AG04450 (cell line): ENCODE measurements at regions not wholly inside any gene's neighbourhood (a gene's known extent, or its start where the extent isn't known, plus 50 kb on each side); places are given as distances from the start of the nearest gene placed in this dataset.

Experiments
- CTCF ChIA-PET: fragments of 300-600, 350-600 bp; formaldehyde crosslinking; extraction: SDS; loops from one replicate; lab custom pipeline; 2022; ENCODE audit warnings: antibody characterized with exemption, inconsistent platforms; lab: Charles Lee
- POLR2A ChIA-PET: fragments of 350-600 bp; formaldehyde crosslinking; extraction: SDS; loops from one replicate; lab custom pipeline; 2021; ENCODE audit warnings: antibody characterized with exemption, inconsistent platforms; lab: Yijun Ruan, JAX
- DNase-seq: peaks from one replicate; pipeline ENCODE4 v3.0.0-alpha.2; 2011; ENCODE audit warnings: low read depth, low spot score
- H3K27ac ChIP-seq: one replicate; pipeline ENCODE4 v1.5.1; 2012; ENCODE audit warnings: low read depth, low read length, control low read depth
- H3K27me3 ChIP-seq: one replicate; pipeline ENCODE4 v1.6.0; 2012; ENCODE audit warnings: low read length; ENCODE audit not compliant: control insufficient read depth, insufficient read depth
- H3K4me3 ChIP-seq: 2 replicates; pipeline ENCODE4 v1.5.1; 2011; ENCODE audit warnings: mild to moderate bottlenecking, low read depth, low read length, control low read depth
- H3K9me3 ChIP-seq: 2 replicates; pipeline ENCODE4 v1.5.1; 2012; ENCODE audit warnings: low read length; ENCODE audit not compliant: control insufficient read depth, insufficient read depth
- TF ChIP-seq, protein P1 (sequence below): IDR thresholded peaks from 2 replicates; pipeline ENCODE4 v1.5.1; 2011; ENCODE audit warnings: low read depth, low read length, control low read depth, inconsistent platforms

DNA sequence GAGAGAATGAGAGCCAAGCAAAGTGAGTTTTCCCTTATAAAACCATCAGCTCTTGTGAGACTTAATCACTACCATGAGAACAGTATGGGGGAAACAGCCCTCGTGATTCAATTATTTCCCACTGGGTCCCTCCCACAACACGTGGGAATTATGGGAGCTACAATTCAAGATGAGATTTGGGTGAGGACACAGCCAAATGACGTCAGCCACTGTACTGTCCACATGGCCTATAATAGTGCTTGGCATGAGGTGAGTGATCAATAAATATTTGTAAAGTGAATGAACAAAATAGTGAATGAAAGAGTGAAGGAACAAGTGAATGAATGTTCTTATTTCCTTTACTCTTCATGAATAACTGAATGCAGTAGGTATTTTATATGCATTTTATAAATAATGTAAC lies 199.1 kb upstream of the GOT2 start:
- TF ChIP-seq, protein P1, sequence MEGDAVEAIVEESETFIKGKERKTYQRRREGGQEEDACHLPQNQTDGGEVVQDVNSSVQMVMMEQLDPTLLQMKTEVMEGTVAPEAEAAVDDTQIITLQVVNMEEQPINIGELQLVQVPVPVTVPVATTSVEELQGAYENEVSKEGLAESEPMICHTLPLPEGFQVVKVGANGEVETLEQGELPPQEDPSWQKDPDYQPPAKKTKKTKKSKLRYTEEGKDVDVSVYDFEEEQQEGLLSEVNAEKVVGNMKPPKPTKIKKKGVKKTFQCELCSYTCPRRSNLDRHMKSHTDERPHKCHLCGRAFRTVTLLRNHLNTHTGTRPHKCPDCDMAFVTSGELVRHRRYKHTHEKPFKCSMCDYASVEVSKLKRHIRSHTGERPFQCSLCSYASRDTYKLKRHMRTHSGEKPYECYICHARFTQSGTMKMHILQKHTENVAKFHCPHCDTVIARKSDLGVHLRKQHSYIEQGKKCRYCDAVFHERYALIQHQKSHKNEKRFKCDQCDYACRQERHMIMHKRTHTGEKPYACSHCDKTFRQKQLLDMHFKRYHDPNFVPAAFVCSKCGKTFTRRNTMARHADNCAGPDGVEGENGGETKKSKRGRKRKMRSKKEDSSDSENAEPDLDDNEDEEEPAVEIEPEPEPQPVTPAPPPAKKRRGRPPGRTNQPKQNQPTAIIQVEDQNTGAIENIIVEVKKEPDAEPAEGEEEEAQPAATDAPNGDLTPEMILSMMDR, result no peak
- H3K27me3 ChIP-seq, result no peaks in the 10 kb centered on the region
- DNase-seq, result no peak
- POLR2A ChIA-PET, result no interaction called here
- CTCF ChIA-PET, result no interaction called here
- no peak overlapping the region for H3K27ac ChIP-seq
- no peaks in the 10 kb centered on the region for H3K9me3 ChIP-seq
- no peak overlapping the region for H3K4me3 ChIP-seq

DNA sequence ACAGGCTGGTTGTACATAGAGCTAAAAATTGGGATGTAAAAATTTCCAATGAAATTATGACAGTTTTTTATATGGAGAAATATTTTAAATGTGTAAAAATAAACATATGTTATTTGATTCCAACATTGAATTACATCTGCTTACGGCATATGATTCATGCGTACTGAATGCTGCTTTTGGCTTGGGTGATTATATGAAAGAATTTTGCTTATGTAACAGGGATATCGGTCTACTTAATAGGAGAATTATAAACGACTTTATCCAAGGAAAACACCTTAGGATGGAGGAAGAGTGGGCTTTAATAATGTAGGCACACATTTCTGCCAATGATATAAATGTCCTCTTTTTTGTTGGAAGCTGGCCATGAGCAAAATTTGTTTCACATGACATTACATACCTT lies 197.3 kb upstream of the GOT2 start:
- ChIA-PET POLR2A (no interaction called here), CTCF (no interaction called here)
- TF ChIP-seq, protein P1, result no peak
- DNase-seq, result no peak
- Histone ChIP-seq H3K27me3 (no peaks in the 10 kb centered on the region), H3K4me3 (no peak overlapping the region), H3K27ac (no peak overlapping the region), H3K9me3 (no peaks in the 10 kb centered on the region)

DNA sequence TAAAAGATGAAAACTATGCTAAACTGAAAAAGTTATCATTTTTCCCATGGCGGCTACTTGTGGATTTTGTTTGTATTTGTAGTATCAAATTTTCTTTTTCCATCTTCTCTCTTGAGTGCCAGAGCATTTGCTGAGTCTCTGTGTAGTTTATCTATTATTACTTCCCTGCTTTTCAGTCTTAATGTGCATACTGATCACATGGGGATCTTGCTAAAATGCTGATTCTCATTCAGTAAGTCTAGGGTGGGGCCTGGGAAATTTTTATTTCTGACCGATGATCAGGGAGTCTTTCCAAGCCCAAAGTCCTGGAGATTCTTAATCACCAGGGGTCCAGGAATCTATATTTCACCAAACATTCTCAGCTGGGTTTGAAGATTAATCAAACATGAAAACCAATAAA lies 189.0 kb upstream of the GOT2 start:
- TF ChIP-seq, protein P1, result no peak
- Histone ChIP-seq H3K27ac (no peak overlapping the region), H3K9me3 (peaks cover 4% of the 10 kb centered on the region; the same call in 1 of the 2 replicates), H3K27me3 (no peaks in the 10 kb centered on the region), H3K4me3 (no peak overlapping the region)
- ChIA-PET CTCF (no interaction called here), POLR2A (interaction anchor here (0.6 kb wide), 1 partner anchor 20 kb away, joined by 3 read pairs; no protein-coding TSS in a partner anchor)
- DNase-seq, result no peak

DNA sequence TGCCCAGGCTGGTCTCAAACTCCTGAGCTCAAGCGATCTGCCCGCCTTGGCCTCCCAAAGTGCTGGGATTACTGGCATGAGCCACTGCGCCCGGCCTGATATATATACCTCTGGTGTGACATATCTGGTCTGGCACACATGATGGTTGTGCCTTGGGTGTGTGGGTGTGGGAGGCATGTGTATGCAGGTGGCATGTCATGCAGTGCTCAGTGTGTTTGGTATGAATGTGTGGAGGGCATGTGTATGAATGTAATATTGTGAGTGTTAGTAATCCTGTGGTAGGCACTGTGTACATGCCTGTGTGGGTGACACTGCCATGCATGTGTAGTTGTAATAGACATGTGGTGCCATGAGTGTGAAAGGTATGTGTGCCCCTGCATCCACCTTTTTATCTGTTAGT lies 179.3 kb upstream of the GOT2 start:
- ChIA-PET CTCF (no interaction called here), POLR2A (no interaction called here)
- TF ChIP-seq, protein P1, result no peak
- H3K27ac ChIP-seq, result no peak overlapping the region
- no peak overlapping the region for H3K4me3 ChIP-seq
- no peak for DNase-seq
- H3K27me3 ChIP-seq, result no peaks in the 10 kb centered on the region
- H3K9me3 ChIP-seq, result no peaks in the 10 kb centered on the region

DNA sequence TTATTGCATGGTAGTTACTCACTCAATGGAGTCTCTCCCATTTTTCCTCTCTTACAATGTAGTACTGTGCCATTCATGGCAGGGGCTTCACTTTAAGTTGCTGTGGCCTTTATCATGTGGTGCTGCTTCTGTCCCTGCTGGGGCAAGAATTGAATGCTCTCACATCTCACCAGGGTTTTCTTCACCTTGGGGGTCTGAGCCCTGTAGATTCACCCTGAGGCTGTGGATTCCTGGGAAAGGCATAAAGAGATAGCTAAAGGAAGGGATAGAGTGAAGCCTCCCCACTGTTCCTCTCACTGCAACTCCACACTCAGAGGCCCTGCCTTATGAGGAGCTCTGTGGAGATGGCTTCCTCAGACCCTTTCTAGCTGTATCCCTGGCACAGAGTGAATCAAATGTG lies 178.5 kb upstream of the GOT2 start:
- H3K27me3 ChIP-seq, result no peaks in the 10 kb centered on the region
- no peaks in the 10 kb centered on the region for H3K9me3 ChIP-seq
- H3K4me3 ChIP-seq, result no peak overlapping the region
- ChIA-PET POLR2A (no interaction called here), CTCF (no interaction called here)
- H3K27ac ChIP-seq, result no peak overlapping the region
- no peak for DNase-seq
- TF ChIP-seq, protein P1, result no peak
